ENCODE measurements at regions not wholly inside any gene's neighbourhood (a gene's known extent, or its start where the extent isn't known, plus 50 kb on each side); places are given as distances from the start of the nearest gene placed in this dataset.
A peak's percentile ranks its signal among the peaks of the same experiment; 100 is the strongest.

DNA sequence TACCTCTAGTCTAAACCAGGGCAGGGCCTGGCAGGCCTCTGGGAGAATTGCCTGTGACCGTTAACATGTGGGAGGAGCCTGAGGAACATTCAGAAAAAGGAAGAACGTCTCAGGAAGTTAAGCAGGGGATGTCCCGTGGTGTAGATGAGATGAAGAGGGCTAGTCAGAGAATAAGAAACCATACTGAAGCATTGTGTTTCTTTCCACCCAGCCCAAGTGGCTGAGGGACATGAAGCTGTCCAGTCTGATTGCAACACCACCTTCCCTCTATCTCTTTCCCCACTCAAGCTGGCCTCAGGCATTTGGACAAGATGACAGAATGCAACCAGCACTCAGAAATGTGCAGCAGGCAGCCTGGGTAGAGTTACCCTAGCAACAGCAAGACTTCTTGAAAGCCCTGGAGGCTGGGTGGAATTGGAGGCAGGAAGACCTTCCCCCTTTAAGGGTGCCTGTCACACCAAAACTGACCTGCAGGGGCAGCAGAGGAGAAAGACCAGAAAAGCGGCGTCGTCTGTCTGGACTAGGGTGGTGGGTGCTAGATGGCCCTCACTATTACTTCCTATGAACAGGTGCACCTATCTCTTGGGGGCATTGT is 186.1 kb downstream of the UNC5CL start:
- no CpG with 5 or more reads among the region's 6 CpGs for WGBS, 2 donors (ENCODE audit: extremely low coverage in 2 of 2, insufficient read length in 2 of 2, insufficient replicate concordance in 1 of 2)
- H3K9ac ChIP-seq (ENCODE audit: low read depth, low read length, poor library complexity): no peak overlapping the region
- peak overlapping the region; percentile 51 for H2AFZ ChIP-seq (ENCODE audit: low read length)
- no peak overlapping the region for H3K14ac ChIP-seq (ENCODE audit: low read length)
- H3K4ac ChIP-seq (ENCODE audit: low read length): no peak overlapping the region
- no peak overlapping the region for H2BK5ac ChIP-seq (ENCODE audit: low read length)
- H3K36me3 ChIP-seq (replicated peaks in 1 of 2; ENCODE audit: control insufficient read depth in 2 of 2, insufficient read depth in 2 of 2, low read length in 2 of 2): no peaks in the 10 kb centered on the region
- H3K9me3 ChIP-seq (replicated peaks in 1 of 2; ENCODE audit: control insufficient read depth in 2 of 2, insufficient read depth in 1 of 2, low read depth in 1 of 2, low read length in 2 of 2): no peaks in the 10 kb centered on the region
- H3K27me3 ChIP-seq (ENCODE audit: control insufficient read depth in 3 of 3, insufficient read depth in 3 of 3, low read depth in 1 of 3, low read length in 3 of 3): no peaks in the 10 kb centered on the region
- H4K91ac ChIP-seq (ENCODE audit: low read depth, low read length, poor library complexity): no peak overlapping the region
- no peak overlapping the region for H3K27ac ChIP-seq (replicated peaks; ENCODE audit: low read length)
- H3K4me1 ChIP-seq (ENCODE audit: control insufficient read depth in 2 of 2, insufficient read depth in 1 of 2, low read depth in 1 of 2, low read length in 2 of 2): peaks cover 0 to 2% of the 10 kb centered on the region in 2 donors
- H2BK15ac ChIP-seq (ENCODE audit: low read length): no peak overlapping the region
- no peak for DNase-seq (ENCODE audit: low spot score)
- H4K8ac ChIP-seq (ENCODE audit: low read depth, low read length): no peak overlapping the region
- H2BK120ac ChIP-seq (ENCODE audit: low read depth, low read length): no peak overlapping the region
- no peak overlapping the region for H3K23ac ChIP-seq (ENCODE audit: low read depth, low read length, poor library complexity)
- no peak overlapping the region for H3K4me2 ChIP-seq (ENCODE audit: insufficient read depth, low read length, poor library complexity, severe bottlenecking)
- H2AK5ac ChIP-seq (ENCODE audit: low read depth, low read length): no peak overlapping the region
- peak overlapping the region; percentile 41 for H3K18ac ChIP-seq (ENCODE audit: low read length)
- no peaks in the 10 kb centered on the region for H3K79me1 ChIP-seq (ENCODE audit: low read depth, low read length)
- no peak overlapping the region for H3K4me3 ChIP-seq (ENCODE audit: low read length in 2 of 2)
- H2BK12ac ChIP-seq (ENCODE audit: low read length): no peak overlapping the region

DNA sequence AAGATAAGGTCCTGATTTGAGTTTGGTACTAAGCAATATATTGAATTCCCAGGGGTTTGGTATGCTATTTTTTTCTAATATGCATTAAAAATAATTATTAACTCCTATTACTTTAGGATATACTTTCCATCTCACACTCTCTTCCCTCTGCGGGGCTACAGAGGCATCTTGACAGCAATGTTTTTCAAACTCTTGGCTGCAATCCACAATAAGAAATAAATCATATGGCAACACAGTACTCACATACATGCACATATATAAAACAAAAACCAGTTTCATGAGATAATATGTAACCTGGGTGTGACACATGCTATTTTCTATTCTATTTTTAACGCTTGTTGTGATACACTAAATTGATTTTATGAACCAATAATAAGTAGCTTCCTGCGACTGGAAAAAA is 189.5 kb downstream of the UNC5CL start:
- Histone ChIP-seq H2AFZ (ENCODE audit: low read length) (no peak overlapping the region), H3K36me3 (replicated peaks in 1 of 2; ENCODE audit: control insufficient read depth in 2 of 2, insufficient read depth in 2 of 2, low read length in 2 of 2) (no peaks in the 10 kb centered on the region), H3K9me3 (replicated peaks in 1 of 2; ENCODE audit: control insufficient read depth in 2 of 2, insufficient read depth in 1 of 2, low read depth in 1 of 2, low read length in 2 of 2) (no peaks in the 10 kb centered on the region), H2BK15ac (ENCODE audit: low read length) (no peak overlapping the region), H4K91ac (ENCODE audit: low read depth, low read length, poor library complexity) (no peak overlapping the region), H3K18ac (ENCODE audit: low read length) (no peak overlapping the region), H3K9ac (ENCODE audit: low read depth, low read length, poor library complexity) (no peak overlapping the region), H2BK5ac (ENCODE audit: low read length) (no peak overlapping the region), H3K27ac (replicated peaks; ENCODE audit: low read length) (no peak overlapping the region), H2BK120ac (ENCODE audit: low read depth, low read length) (no peak overlapping the region), H3K4me2 (ENCODE audit: insufficient read depth, low read length, poor library complexity, severe bottlenecking) (no peak overlapping the region), H3K14ac (ENCODE audit: low read length) (no peak overlapping the region), H2AK5ac (ENCODE audit: low read depth, low read length) (no peak overlapping the region), H3K4me3 (ENCODE audit: low read length in 2 of 2) (no peak overlapping the region), H2BK12ac (ENCODE audit: low read length) (no peak overlapping the region), H3K79me1 (ENCODE audit: low read depth, low read length) (no peaks in the 10 kb centered on the region), H4K8ac (ENCODE audit: low read depth, low read length) (no peak overlapping the region), H3K4me1 (ENCODE audit: control insufficient read depth in 2 of 2, insufficient read depth in 1 of 2, low read depth in 1 of 2, low read length in 2 of 2) (peaks cover 0 to 3% of the 10 kb centered on the region in 2 donors), H3K4ac (ENCODE audit: low read length) (no peak overlapping the region), H3K23ac (ENCODE audit: low read depth, low read length, poor library complexity) (no peak overlapping the region), H3K27me3 (ENCODE audit: control insufficient read depth in 3 of 3, insufficient read depth in 3 of 3, low read depth in 1 of 3, low read length in 3 of 3) (no peaks in the 10 kb centered on the region)
- no CpG with 5 or more reads among the region's 3 CpGs for WGBS, 2 donors (ENCODE audit: extremely low coverage in 2 of 2, insufficient read length in 2 of 2, insufficient replicate concordance in 1 of 2)
- no peak for DNase-seq (ENCODE audit: low spot score)

DNA sequence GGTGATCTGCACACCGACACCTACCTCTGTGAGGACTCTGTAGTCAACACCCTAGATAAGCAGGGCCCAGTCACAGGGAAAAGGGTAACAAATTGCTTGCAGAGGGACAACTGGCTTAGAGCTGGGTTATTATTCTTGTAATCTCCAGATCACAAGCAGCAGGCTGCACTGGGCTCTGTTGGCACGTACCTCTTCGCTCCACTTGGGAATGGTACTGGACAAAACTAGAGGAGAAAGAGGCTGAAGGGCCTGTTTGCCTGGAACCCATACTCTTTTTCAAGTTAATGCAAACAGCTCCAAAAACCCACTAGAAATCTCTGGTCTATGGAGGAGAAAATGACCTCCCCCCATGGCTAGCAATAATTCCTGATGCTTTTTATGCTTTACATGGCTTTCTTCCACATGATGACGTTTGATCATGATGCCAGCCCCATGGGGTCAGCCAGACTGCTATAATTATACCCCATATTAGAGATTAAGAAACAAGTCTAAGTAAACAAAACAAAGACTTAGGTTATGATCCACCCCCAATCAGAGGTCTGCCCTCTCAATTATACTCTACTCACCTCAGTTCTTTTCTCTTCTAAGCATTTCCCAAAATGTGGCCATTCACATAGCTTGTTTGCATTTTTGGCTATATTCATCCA is 190.0 kb downstream of the UNC5CL start:
- Histone ChIP-seq H3K27me3 (ENCODE audit: control insufficient read depth in 3 of 3, insufficient read depth in 3 of 3, low read depth in 1 of 3, low read length in 3 of 3) (no peaks in the 10 kb centered on the region), H2BK12ac (ENCODE audit: low read length) (no peak overlapping the region), H2BK120ac (ENCODE audit: low read depth, low read length) (no peak overlapping the region), H3K4me2 (ENCODE audit: insufficient read depth, low read length, poor library complexity, severe bottlenecking) (no peak overlapping the region), H3K79me1 (ENCODE audit: low read depth, low read length) (no peaks in the 10 kb centered on the region), H3K23ac (ENCODE audit: low read depth, low read length, poor library complexity) (no peak overlapping the region), H2AK5ac (ENCODE audit: low read depth, low read length) (no peak overlapping the region), H3K4ac (ENCODE audit: low read length) (no peak overlapping the region), H3K4me3 (ENCODE audit: low read length in 2 of 2) (no peak overlapping the region), H3K36me3 (replicated peaks in 1 of 2; ENCODE audit: control insufficient read depth in 2 of 2, insufficient read depth in 2 of 2, low read length in 2 of 2) (no peaks in the 10 kb centered on the region), H3K14ac (ENCODE audit: low read length) (no peak overlapping the region), H2BK15ac (ENCODE audit: low read length) (no peak overlapping the region), H3K4me1 (ENCODE audit: control insufficient read depth in 2 of 2, insufficient read depth in 1 of 2, low read depth in 1 of 2, low read length in 2 of 2) (peaks cover 0 to 3% of the 10 kb centered on the region in 2 donors), H3K18ac (ENCODE audit: low read length) (peak overlapping the region; percentile 40), H3K9ac (ENCODE audit: low read depth, low read length, poor library complexity) (no peak overlapping the region), H2BK5ac (ENCODE audit: low read length) (no peak overlapping the region), H3K27ac (replicated peaks; ENCODE audit: low read length) (no peak overlapping the region), H4K8ac (ENCODE audit: low read depth, low read length) (no peak overlapping the region), H4K91ac (ENCODE audit: low read depth, low read length, poor library complexity) (no peak overlapping the region), H2AFZ (ENCODE audit: low read length) (no peak overlapping the region), H3K9me3 (replicated peaks in 1 of 2; ENCODE audit: control insufficient read depth in 2 of 2, insufficient read depth in 1 of 2, low read depth in 1 of 2, low read length in 2 of 2) (no peaks in the 10 kb centered on the region)
- no CpG with 5 or more reads among the region's 4 CpGs for WGBS, 2 donors (ENCODE audit: extremely low coverage in 2 of 2, insufficient read length in 2 of 2, insufficient replicate concordance in 1 of 2)
- no peak for DNase-seq (ENCODE audit: low spot score)

DNA sequence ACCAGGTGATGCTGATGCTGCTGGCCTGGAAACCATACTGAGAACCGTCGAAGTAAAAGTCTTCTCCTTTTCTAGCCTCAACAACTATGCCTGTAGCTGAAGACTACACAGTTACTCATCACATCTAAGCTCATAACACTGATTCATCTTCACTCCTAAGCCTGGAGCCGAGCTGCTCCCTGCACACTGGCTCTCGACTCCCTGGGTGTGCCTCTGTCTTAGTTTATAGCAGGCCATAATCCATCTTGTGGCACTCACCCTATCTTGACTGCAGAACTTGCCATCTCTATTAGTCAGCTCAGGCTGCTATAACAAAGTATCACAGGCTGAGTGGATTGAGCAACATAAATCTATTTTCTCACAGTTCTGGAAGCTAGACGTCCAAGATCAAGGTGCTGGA is 191.0 kb downstream of the UNC5CL start:
- no peak overlapping the region for H2BK15ac ChIP-seq (ENCODE audit: low read length)
- no peak overlapping the region for H4K8ac ChIP-seq (ENCODE audit: low read depth, low read length)
- no peak overlapping the region for H3K9ac ChIP-seq (ENCODE audit: low read depth, low read length, poor library complexity)
- H3K27ac ChIP-seq (replicated peaks; ENCODE audit: low read length): no peak overlapping the region
- DNase-seq (ENCODE audit: low spot score): no peak
- no peaks in the 10 kb centered on the region for H3K27me3 ChIP-seq (ENCODE audit: control insufficient read depth in 3 of 3, insufficient read depth in 3 of 3, low read depth in 1 of 3, low read length in 3 of 3)
- no peak overlapping the region for H3K4ac ChIP-seq (ENCODE audit: low read length)
- no peaks in the 10 kb centered on the region for H3K9me3 ChIP-seq (replicated peaks in 1 of 2; ENCODE audit: control insufficient read depth in 2 of 2, insufficient read depth in 1 of 2, low read depth in 1 of 2, low read length in 2 of 2)
- no peak overlapping the region for H3K4me3 ChIP-seq (ENCODE audit: low read length in 2 of 2)
- no peak overlapping the region for H2BK5ac ChIP-seq (ENCODE audit: low read length)
- H3K79me1 ChIP-seq (ENCODE audit: low read depth, low read length): no peaks in the 10 kb centered on the region
- H2BK120ac ChIP-seq (ENCODE audit: low read depth, low read length): no peak overlapping the region
- no peak overlapping the region for H3K18ac ChIP-seq (ENCODE audit: low read length)
- H3K23ac ChIP-seq (ENCODE audit: low read depth, low read length, poor library complexity): no peak overlapping the region
- H2AFZ ChIP-seq (ENCODE audit: low read length): no peak overlapping the region
- no peak overlapping the region for H4K91ac ChIP-seq (ENCODE audit: low read depth, low read length, poor library complexity)
- H2BK12ac ChIP-seq (ENCODE audit: low read length): no peak overlapping the region
- H3K14ac ChIP-seq (ENCODE audit: low read length): no peak overlapping the region
- no peak overlapping the region for H2AK5ac ChIP-seq (ENCODE audit: low read depth, low read length)
- H3K4me2 ChIP-seq (ENCODE audit: insufficient read depth, low read length, poor library complexity, severe bottlenecking): no peak overlapping the region
- peaks cover 0 to 3% of the 10 kb centered on the region in 2 donors for H3K4me1 ChIP-seq (ENCODE audit: control insufficient read depth in 2 of 2, insufficient read depth in 1 of 2, low read depth in 1 of 2, low read length in 2 of 2)
- WGBS, 2 donors (ENCODE audit: extremely low coverage in 2 of 2, insufficient read length in 2 of 2, insufficient replicate concordance in 1 of 2): no CpG with 5 or more reads among the region's 5 CpGs
- H3K36me3 ChIP-seq (replicated peaks in 1 of 2; ENCODE audit: control insufficient read depth in 2 of 2, insufficient read depth in 2 of 2, low read length in 2 of 2): no peaks in the 10 kb centered on the region
